Limb (tissue), 2 donors: ENCODE measurements at regions not wholly inside any gene's neighbourhood (a gene's known extent, or its start where the extent isn't known, plus 50 kb on each side); places are given as distances from the start of the nearest gene placed in this dataset.

Source experiments
- DNase-seq, 2 donors: peaks; one replicate each; pipeline ENCODE4 v3.0.0-alpha.2; 2016; ENCODE audit errors: extremely low spot score in 2 of 2

GRCh38 chr2:20150110-20150706, 74.7 kb downstream of the SDC1 start:
- no peak for DNase-seq

- DNase-seq = peak in 1 of 2 donors; percentile 21
These were observed 75.3 kb downstream of the SDC1 start for GRCh38 chr2:20149703-20150030.

- peak; percentile 13 to 29 for DNase-seq
These were observed 75.8 kb downstream of the SDC1 start for GRCh38 chr2:20148923-20149702.

GRCh38 chr2:20148426-20148922, 76.5 kb downstream of the SDC1 start:
- DNase-seq = peak in 1 of 2 donors; percentile 8

GRCh38 chr2:20147351-20147750, 77.6 kb downstream of the SDC1 start:
- DNase-seq = no peak

GRCh38 chr2:20146401-20146800, 78.5 kb downstream of the SDC1 start:
- no peak for DNase-seq

- DNase-seq = peak in 1 of 2 donors; percentile 29
These were observed 79.3 kb downstream of the SDC1 start for GRCh38 chr2:20145497-20146193.

- no peak for DNase-seq
These were observed 80.1 kb downstream of the SDC1 start for GRCh38 chr2:20144861-20145260.

- no peak for DNase-seq
These were observed 80.7 kb downstream of the SDC1 start for GRCh38 chr2:20144196-20144595.

- DNase-seq = no peak
These were observed 81.7 kb downstream of the SDC1 start for GRCh38 chr2:20143263-20143662.

GRCh38 chr2:20141806-20142205, 83.1 kb downstream of the SDC1 start:
- no peak for DNase-seq

GRCh38 chr2:20141056-20141762, 83.7 kb downstream of the SDC1 start:
- DNase-seq = no peak

GRCh38 chr2:20140321-20141055, 84.4 kb downstream of the SDC1 start:
- no peak for DNase-seq

- no peak for DNase-seq
These were observed 85.3 kb downstream of the SDC1 start for GRCh38 chr2:20139407-20140172.

GRCh38 chr2:20138696-20139095, 86.2 kb downstream of the SDC1 start:
- no peak for DNase-seq

GRCh38 chr2:20137884-20138283, 86.5 kb upstream of the LAPTM4A start:
- DNase-seq = no peak

GRCh38 chr2:20137131-20137571, 85.7 kb upstream of the LAPTM4A start:
- no peak for DNase-seq

GRCh38 chr2:20136149-20136548, 84.7 kb upstream of the LAPTM4A start:
- DNase-seq = no peak

GRCh38 chr2:20135631-20136050, 84.2 kb upstream of the LAPTM4A start:
- peak; percentile 66 to 83 for DNase-seq

- no peak for DNase-seq
These were observed 81.6 kb upstream of the LAPTM4A start for GRCh38 chr2:20132990-20133535.
